Retinal pigment epithelial cell (primary cell): ENCODE measurements at regions not wholly inside any gene's neighbourhood (a gene's known extent, or its start where the extent isn't known, plus 50 kb on each side); places are given as distances from the start of the nearest gene placed in this dataset.
"Not testable (repeated sequence)": the region's sequence is repeated elsewhere in the genome, so short reads cannot be mapped to it uniquely, and the experiment has no call there.

Source experiments
- DNase-seq: peaks from one replicate; pipeline ENCODE4 v3.0.0-alpha.2; 2010; ENCODE audit warnings: low read depth
- H3K4me3 ChIP-seq: 2 replicates; pipeline ENCODE4 v1.5.1; 2011; ENCODE audit warnings: mild to moderate bottlenecking, low read length, control low read depth, moderate library complexity
- CTCF ChIP-seq: conservative IDR thresholded peaks from 2 replicates; pipeline ENCODE4 v1.5.1; 2011; ENCODE audit warnings: low read depth, low read length, control low read depth, inconsistent platforms

GRCh38 chr16:66188917-66189725, 177.4 kb upstream of the CDH5 start:
- TF ChIP-seq CTCF, result no peak
- no peak for DNase-seq
- no peak overlapping the region for H3K4me3 ChIP-seq

GRCh38 chr16:66186251-66186785, 180.2 kb upstream of the CDH5 start:
- DNase-seq, result no peak
- no peak overlapping the region for H3K4me3 ChIP-seq
- no peak for TF ChIP-seq CTCF

- H3K4me3 ChIP-seq, result no peak overlapping the region
- TF ChIP-seq CTCF, result no peak
- no peak for DNase-seq
Measured at GRCh38 chr16:66182592-66182991, 183.9 kb upstream of the CDH5 start.

- TF ChIP-seq CTCF, result no peak
- DNase-seq, result no peak
- no peak overlapping the region for H3K4me3 ChIP-seq
Measured at GRCh38 chr16:66176731-66177130, 189.8 kb upstream of the CDH5 start.

GRCh38 chr16:66176111-66176510, 190.4 kb upstream of the CDH5 start:
- no peak for DNase-seq
- TF ChIP-seq CTCF, result no peak
- H3K4me3 ChIP-seq, result no peak overlapping the region

GRCh38 chr16:66175636-66176035, 190.9 kb upstream of the CDH5 start:
- no peak for TF ChIP-seq CTCF
- no peak for DNase-seq
- H3K4me3 ChIP-seq, result no peak overlapping the region

GRCh38 chr16:66175058-66175457, 191.4 kb upstream of the CDH5 start:
- TF ChIP-seq CTCF, result no peak
- DNase-seq, result no peak
- no peak overlapping the region for H3K4me3 ChIP-seq

GRCh38 chr16:66173796-66174195, 192.7 kb upstream of the CDH5 start:
- not testable (repeated sequence) for DNase-seq

GRCh38 chr16:66173181-66173580, 193.3 kb upstream of the CDH5 start:
- H3K4me3 ChIP-seq, DNase-seq: not testable (repeated sequence)

More at GRCh38 chr16:66173796-66174195, 192.7 kb upstream of the CDH5 start:
- not testable (repeated sequence) for H3K4me3 ChIP-seq
